Right cardiac atrium (tissue), 5 donors: ENCODE measurements at regions not wholly inside any gene's neighbourhood (a gene's known extent, or its start where the extent isn't known, plus 50 kb on each side); places are given as distances from the start of the nearest gene placed in this dataset.

Experiments
- ATAC-seq, 2 donors: fragments of 200-7000 bp; cut with Tn5 transposase; one replicate each; pipeline versions ENCODE4 v1.8.0 to v1.9.1; 2020; ENCODE audit warnings: moderate library complexity in 2 of 2, mild to moderate bottlenecking in 1 of 2
- DNase-seq, 3 donors: peaks; one replicate each; pipeline ENCODE4 v3.0.0-alpha.2; 2020
- H3K27ac ChIP-seq: one replicate; pipeline ENCODE4 v1.5.1; 2013; ENCODE audit warnings: mild to moderate bottlenecking, low read length, control low read depth, moderate library complexity
- H3K27me3 ChIP-seq: one replicate; pipeline ENCODE4 v1.6.1; 2013; ENCODE audit not compliant: control insufficient read depth, insufficient read depth
- H3K4me1 ChIP-seq: one replicate; pipeline ENCODE4 v1.6.1; 2013; ENCODE audit warnings: low read length; ENCODE audit not compliant: control insufficient read depth, insufficient read depth
- H3K4me3 ChIP-seq: one replicate; pipeline ENCODE4 v1.5.1; 2013; ENCODE audit warnings: low read length, control low read depth
- H3K9me3 ChIP-seq: one replicate; pipeline ENCODE4 v1.6.1; 2013; ENCODE audit warnings: low read length; ENCODE audit not compliant: control insufficient read depth
- WGBS: extraction: QIAGEN DNeasy Blood & Tissue Kit; methylation state at CpG from one replicate; pipeline ENCODE4 v1.1.7; 2013; 5-methylcytosine and 5-hydroxymethylcytosine counted together
- intact Hi-C, 4 donors: fragments of 100-400 bp; cut with DNase I; formaldehyde crosslinking; loops; one replicate each; pipeline versions ENCODE4 v1.11.0 to v1.14.0; 2022 to 2023
- donor health status: healthy with polysubstance abuse.
- donor health status: DM: no; HTN: yes; CAD: no.
- donor health status: DM: no; HTN: no; CAD: no.
- donor health status: DM: no; HTN: yes; CAD: no; lungs with severe emphysema.
- donor health status: DM: yes; HTN: yes; CAD: no.

DNA sequence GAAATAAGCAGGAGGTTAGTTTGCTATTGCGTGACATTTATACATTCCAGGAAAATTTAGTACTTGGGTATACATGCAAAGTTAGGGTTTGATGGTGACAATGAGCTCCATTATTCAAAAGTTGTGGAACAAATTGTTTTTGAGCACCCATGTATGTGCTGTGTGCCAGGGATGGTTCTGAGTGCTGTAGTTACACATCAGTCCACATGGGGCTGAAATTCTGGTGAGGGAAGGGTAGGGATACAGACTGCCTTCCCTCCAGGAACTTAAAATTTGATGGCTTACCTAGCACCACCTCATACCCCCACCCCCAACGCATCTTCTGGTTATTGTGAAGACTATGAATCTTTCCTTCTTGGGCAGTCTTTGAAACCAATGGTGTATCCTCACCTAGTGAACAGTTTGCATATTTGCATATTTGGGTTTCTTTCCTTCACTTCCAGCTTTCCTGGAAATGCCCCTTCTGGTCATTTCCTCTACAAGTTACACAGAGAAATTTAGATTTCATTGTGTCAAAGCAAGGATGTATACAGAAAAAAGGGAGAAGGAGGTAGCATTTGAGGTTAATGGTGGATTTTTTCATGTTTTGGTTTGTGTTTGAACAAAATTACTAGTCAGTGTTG is 222.0 kb upstream of the IL12A start:
- DNase-seq (no peak), ATAC-seq (no peak)
- intact Hi-C loops = no loop called here
- no peak overlapping the region for H3K4me3 ChIP-seq
- H3K9me3 ChIP-seq = no peaks in the 10 kb centered on the region
- peaks cover 6% of the 10 kb centered on the region for H3K4me1 ChIP-seq
- no peak overlapping the region for H3K27ac ChIP-seq
- 85% methylated on average over 2 of the region's 2 CpGs for WGBS
- no peaks in the 10 kb centered on the region for H3K27me3 ChIP-seq

DNA sequence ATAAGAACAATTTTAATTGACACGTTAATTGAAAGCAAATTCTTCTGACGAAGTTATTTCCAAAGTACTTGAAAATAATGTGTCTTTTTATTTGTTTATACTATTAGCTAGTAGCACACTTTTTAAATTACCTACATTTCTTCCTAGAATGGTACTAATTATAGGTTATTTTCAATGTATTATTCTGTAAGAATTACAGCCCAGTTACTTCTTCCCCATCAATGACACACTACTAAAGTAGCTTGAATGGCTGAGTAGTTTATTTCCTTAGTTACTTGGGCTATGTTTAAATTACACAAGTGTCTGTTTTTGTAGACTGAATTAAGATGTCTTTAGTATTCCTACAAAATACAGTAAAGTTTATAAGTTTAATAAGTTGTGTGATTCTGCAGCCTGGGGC is 217.6 kb upstream of the IL12A start:
- no peaks in the 10 kb centered on the region for H3K27me3 ChIP-seq
- ATAC-seq (no peak), DNase-seq (no peak)
- intact Hi-C loops = no loop called here
- H3K9me3 ChIP-seq = no peaks in the 10 kb centered on the region
- H3K4me1 ChIP-seq = peaks cover 4% of the 10 kb centered on the region
- no peak overlapping the region for H3K4me3 ChIP-seq
- WGBS = 86% methylated on average over 2 of the region's 2 CpGs
- H3K27ac ChIP-seq = no peak overlapping the region

DNA sequence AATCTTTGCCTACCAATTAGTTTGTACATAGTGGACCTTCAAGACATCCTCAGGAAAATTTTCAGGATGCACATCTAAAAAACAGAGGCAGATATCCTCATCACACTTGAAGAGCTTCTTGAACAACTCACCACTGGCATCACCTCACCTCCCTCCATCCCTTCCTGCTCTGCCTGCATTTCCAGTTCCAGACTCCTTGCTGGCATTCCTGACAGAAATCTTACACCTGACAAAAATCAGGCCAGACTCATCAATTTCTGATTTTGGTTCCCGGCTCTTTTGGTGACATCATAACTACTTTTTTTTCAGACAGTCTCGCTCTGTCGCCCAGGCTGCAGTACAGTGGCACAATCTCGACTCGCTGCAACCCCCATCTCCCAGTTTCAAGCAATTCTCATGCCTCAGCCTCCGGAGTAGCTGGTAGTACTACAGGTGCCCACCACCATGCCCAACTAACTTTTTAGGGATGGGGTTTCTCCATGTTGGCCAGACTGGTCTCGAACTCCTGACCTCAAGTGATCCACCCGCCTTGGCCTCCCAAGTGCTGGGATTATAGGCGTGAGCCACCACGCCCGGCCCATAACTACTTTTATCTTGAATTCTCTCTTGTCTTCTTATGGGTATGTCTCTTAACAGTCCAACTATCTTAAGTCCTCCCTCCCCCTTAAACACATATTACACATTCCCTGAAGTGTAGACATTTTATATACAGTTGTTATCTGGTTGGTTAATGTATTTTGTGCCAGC is 216.6 kb upstream of the IL12A start:
- intact Hi-C loops = no loop called here
- DNase-seq (no peak), ATAC-seq (no peak)
- Histone ChIP-seq H3K4me3 (no peak overlapping the region), H3K4me1 (peaks cover 6% of the 10 kb centered on the region), H3K27ac (no peak overlapping the region), H3K9me3 (no peaks in the 10 kb centered on the region), H3K27me3 (no peaks in the 10 kb centered on the region)
- WGBS = 95% methylated on average over 11 of the region's 11 CpGs

DNA sequence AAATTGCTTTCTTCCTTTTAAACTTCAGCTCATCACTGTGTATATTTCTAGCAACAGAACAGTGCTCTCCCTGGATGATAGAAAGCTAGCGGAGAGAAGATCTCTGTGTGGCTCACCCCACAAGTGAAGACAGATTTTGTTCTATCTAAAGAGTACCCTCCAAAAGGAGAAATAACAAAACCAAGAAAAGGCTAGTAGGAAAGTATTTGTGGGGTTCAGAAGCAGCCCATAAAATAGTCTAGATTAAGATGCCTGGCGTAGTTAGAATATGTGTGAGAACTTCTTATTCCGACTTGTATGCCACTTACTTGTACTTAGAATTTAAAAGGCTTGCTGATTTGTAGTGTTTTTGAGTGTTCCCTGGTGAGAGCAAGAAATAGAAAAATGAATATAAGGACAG is 214.9 kb upstream of the IL12A start:
- H3K4me3 ChIP-seq = no peak overlapping the region
- DNase-seq (no peak), ATAC-seq (no peak)
- WGBS = 80% methylated on average over 3 of the region's 3 CpGs
- peaks cover 6% of the 10 kb centered on the region for H3K4me1 ChIP-seq
- intact Hi-C loops = no loop called here
- H3K27ac ChIP-seq = no peak overlapping the region
- no peaks in the 10 kb centered on the region for H3K27me3 ChIP-seq
- H3K9me3 ChIP-seq = no peaks in the 10 kb centered on the region

DNA sequence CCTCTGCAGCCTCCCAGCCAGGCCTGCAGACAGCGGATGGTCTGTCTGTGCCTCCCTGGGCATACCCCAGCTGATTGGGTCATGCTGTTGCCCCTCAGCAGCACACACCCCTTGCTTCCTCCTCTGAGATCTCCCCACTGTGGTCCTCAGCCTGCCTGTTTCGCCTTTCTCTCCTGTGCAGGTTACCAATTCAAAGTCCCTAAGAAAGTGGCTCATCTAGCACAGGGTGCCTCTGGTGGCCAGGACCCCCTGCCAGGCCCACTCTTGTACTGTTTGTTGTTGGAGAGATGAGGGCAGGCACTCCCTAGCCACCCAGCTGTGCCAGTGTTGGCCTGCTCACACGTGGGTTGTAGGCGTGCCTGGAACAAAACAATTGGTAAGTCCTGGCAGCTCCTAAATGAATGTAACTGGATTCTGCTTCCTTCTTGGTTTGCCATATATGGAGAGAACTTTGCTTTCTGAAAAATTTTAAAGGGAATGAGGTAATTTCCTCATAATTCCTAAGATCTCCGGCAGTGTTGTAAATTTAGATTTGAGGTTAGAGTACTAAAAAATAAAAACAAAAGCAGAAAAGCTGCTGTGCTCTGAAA is 213.2 kb upstream of the IL12A start:
- Histone ChIP-seq H3K4me3 (no peak overlapping the region), H3K4me1 (peaks cover 6% of the 10 kb centered on the region), H3K9me3 (no peaks in the 10 kb centered on the region), H3K27me3 (no peaks in the 10 kb centered on the region), H3K27ac (peak overlapping the region; percentile 53)
- peak; percentile 88 for ATAC-seq
- WGBS = 36% methylated on average over 5 of the region's 5 CpGs
- peak; percentile 46 to 77 (median 67) for DNase-seq
- intact Hi-C loops = no loop called here

DNA sequence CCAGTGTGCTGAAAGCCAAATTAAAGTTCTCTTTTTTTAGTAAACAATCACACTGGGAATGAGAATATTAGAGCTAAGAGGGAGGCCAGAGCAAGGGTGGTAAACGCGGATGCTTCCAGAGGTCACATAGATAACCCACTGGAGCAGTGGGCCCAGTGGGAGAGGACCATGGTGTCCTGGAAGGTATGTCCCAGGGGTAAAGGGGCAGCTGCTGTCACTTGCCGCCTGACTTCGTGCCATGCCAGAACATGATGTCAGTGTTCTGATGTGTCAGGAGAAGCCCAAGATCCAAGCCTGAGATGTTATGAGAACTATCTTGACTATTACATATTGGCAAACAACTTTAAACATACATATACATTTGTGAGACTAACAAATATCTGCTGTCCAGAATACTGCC is 211.9 kb upstream of the IL12A start:
- no peaks in the 10 kb centered on the region for H3K9me3 ChIP-seq
- 43% methylated on average over 4 of the region's 4 CpGs for WGBS
- no peaks in the 10 kb centered on the region for H3K27me3 ChIP-seq
- no peak overlapping the region for H3K4me3 ChIP-seq
- ATAC-seq (peak; percentile 72 to 82), DNase-seq (peak in 2 of 3 donors; percentile 34 to 73)
- peaks cover 6% of the 10 kb centered on the region for H3K4me1 ChIP-seq
- intact Hi-C loops = no loop called here
- H3K27ac ChIP-seq = peak overlapping the region; percentile 36

DNA sequence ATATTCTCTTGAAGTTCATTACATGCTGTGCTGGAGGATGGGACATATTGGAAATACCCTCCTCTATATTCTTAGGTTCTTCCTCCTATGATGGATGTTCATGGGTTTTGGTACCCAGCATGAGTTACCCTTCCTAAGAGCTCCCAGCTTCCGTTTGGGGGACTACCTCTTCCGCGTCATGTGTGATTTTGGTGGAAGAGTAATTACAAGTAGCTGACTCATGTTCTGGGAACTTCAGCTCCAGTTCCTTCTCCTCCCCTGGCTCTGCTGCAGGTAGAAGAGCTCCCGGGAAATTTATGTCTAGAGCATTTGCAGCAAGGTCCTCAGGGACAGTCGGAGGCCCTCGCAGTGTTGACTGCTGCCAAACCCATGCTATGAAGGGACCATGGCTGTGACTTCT is 208.8 kb upstream of the IL12A start:
- DNase-seq (no peak), ATAC-seq (no peak)
- H3K27ac ChIP-seq = no peak overlapping the region
- H3K27me3 ChIP-seq = no peaks in the 10 kb centered on the region
- intact Hi-C loops = no loop called here
- 87% methylated on average over 6 of the region's 6 CpGs for WGBS
- H3K4me3 ChIP-seq = no peak overlapping the region
- H3K4me1 ChIP-seq = peaks cover 6% of the 10 kb centered on the region
- H3K9me3 ChIP-seq = no peaks in the 10 kb centered on the region

DNA sequence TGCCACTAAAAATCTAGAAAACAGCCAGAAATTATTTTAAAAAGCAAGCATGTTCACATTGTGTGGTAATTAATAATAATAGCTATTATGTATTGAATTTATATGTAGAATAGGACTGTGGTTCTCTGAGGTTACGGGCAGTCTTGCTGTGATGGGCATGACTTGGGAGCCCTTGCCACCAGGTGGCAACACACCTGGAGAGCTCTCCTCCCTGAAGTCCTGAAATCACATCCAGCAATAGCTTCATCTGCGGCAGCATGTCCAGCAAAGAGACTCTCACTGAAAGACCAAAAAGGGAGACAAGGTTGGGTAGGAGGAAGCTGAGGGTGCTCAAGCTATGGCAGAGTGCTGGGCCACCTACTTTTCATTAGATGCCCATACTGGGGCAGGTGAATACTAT is 206.8 kb upstream of the IL12A start:
- Histone ChIP-seq H3K4me1 (no peaks in the 10 kb centered on the region), H3K27ac (no peak overlapping the region), H3K27me3 (no peaks in the 10 kb centered on the region), H3K9me3 (no peaks in the 10 kb centered on the region), H3K4me3 (no peak overlapping the region)
- DNase-seq (no peak), ATAC-seq (no peak)
- intact Hi-C loops = no loop called here
- WGBS = 97% methylated on average over 2 of the region's 2 CpGs

DNA sequence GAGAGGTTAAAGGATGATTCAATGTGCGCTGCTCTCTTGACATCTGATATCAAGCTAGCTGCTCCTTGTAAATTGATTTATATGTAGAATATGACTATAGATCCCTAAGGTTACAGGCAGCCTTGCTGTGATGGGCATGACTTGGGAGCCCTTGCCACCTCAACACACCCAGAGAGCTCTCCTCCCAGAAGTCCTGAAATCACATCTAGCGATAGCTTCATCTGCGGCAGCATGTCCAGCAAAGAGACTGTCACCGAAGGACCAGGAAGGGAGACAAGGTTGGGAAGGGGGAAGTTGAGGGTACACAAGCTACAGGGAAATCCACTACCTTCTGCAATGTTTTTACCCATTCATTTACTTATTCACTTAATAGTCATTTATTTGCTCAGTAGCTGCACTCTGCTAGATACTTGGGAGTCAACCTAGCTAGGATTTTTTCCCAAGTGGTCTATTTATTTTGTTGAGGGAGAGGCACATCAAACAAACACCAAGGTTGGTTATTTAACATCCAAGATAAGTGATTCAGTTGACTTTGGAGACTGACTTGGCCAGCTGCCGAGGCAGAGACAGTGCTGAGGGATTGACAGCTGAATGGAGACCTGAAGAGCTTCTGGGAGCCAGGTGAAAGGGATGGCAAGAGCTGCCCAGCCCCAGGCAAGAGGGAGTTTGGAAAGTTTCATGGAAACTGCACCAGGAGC is 205.8 kb upstream of the IL12A start:
- DNase-seq (peak in 1 of 3 donors; percentile 40), ATAC-seq (no peak)
- Histone ChIP-seq H3K4me3 (no peak overlapping the region), H3K9me3 (no peaks in the 10 kb centered on the region), H3K27me3 (no peaks in the 10 kb centered on the region), H3K27ac (no peak overlapping the region), H3K4me1 (peaks cover under 1% of the 10 kb centered on the region)
- intact Hi-C loops = no loop called here
- WGBS = 86% methylated on average over 5 of the region's 5 CpGs

DNA sequence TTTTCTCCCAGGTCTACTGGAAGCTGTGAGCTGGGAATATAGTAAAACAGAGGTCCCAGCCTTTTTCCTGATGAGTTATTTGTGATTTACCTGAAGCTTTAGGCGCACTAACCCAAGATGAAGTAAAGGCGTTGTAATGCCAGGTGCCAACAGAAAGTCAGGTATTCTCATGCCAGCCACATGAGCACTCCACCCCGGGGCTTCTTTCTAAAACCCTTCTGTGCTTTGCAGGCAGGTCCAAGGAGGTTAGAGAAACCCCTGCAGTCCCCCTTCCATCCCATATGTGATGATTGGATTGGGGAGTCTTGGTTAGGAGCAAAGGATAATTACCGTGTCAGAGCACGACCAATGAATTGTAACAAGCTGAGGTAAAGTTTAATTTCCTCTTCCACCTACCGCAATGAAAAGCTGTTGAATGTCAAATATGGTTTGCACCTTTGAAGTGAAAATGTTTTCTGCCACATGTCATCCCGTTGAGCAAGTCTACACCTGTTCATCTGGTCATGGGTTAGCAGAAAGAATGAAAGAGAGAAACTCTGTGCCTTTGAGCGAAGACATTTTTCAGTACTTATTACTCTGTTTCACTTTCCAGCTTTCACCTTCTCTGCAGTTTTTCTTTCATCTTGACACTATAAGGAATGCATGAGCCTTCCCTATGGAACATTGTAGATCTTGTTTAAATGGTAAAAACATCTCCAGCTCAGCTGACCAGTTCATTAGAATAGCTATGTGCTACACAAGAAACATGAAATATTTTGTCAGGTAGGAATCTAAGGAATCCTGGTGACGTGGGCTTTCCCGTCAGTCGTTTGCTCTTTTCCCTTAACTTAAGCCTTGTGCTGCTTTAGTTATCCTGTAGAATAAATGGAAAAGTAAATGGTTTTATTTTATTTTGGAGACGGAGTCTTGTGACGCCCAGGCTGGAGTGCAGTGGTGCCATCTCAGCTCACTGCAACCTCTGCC is 204.6 kb upstream of the IL12A start:
- Histone ChIP-seq H3K4me1 (peaks cover 2% of the 10 kb centered on the region), H3K27me3 (no peaks in the 10 kb centered on the region), H3K4me3 (no peak overlapping the region), H3K9me3 (no peaks in the 10 kb centered on the region), H3K27ac (no peak overlapping the region)
- WGBS = 86% methylated on average over 13 of the region's 13 CpGs
- intact Hi-C loops = no loop called here
- ATAC-seq = no peak
- DNase-seq = no peak
